ENCODE measurements at regions not wholly inside any gene's neighbourhood (a gene's known extent, or its start where the extent isn't known, plus 50 kb on each side); places are given as distances from the start of the nearest gene placed in this dataset.

DNA sequence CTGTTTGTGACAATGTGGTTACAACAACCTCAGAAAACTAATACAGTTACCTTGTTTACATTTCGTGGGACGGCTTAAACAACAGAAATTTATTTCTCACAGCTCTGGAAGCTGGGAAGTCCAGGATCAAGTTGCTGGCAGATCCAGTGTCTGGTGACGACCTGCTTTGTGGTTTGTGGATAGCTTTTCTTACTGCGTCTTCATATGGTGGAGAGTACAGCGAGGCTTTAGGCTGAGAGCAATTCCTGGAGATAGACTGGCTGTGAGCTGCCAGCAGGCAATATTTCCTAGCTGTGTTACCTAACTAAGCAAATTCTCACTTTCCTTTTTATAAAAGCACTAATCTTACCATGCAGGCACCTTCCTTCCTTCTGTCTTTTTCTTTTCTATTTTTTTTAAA, 1203.5 kb upstream of the PRR20A start (continued):
- TF ChIP-seq MAX (IDR thresholded peaks at IDR 0.05) (no peak), SIN3A (conservative IDR thresholded peaks at IDR 0.05 in 1 of 2, IDR thresholded peaks at IDR 0.05 in 1 of 2; ENCODE audit: low read depth in 1 of 2, low read length in 2 of 2) (no peak), BCL11A (IDR thresholded peaks at IDR 0.05; ENCODE audit: low read depth in 2 of 2, low read length in 2 of 2) (no peak), BRCA1 (IDR thresholded peaks at IDR 0.05; ENCODE audit: low read depth, low read length) (no peak), POLR2AphosphoS5 (IDR thresholded peaks at IDR 0.05; ENCODE audit: low read depth, low read length) (no peak), RBBP5 (IDR thresholded peaks at IDR 0.05; ENCODE audit: borderline replicate concordance, low read depth, low read length) (no peak)

All from H1 (cell line).